Breast epithelium (tissue), 4 donors: ENCODE measurements at regions not wholly inside any gene's neighbourhood (a gene's known extent, or its start where the extent isn't known, plus 50 kb on each side); places are given as distances from the start of the nearest gene placed in this dataset.

Experiments
- DNase-seq, 2 donors: peaks; one replicate each; pipeline ENCODE4 v3.0.0-alpha.2; 2019; ENCODE audit warnings: low spot score in 2 of 2
- H3K27ac ChIP-seq, 2 donors: fragments of 200-600 bp; sonication (generic) in 1 of 2; one replicate each; pipeline ENCODE4 v1.5.1; 2016 to 2019; ENCODE audit warnings: mild to moderate bottlenecking in 1 of 2
- H3K27me3 ChIP-seq, 2 donors: fragments of 200-600 bp; sonication (generic) in 1 of 2; one replicate each; pipeline versions ENCODE4 v1.5.1 to v1.6.0; 2017 to 2019; ENCODE audit warnings: control low read depth in 1 of 2, mild to moderate bottlenecking in 1 of 2
- H3K36me3 ChIP-seq: fragments of 200-600 bp; one replicate; pipeline ENCODE4 v1.5.1; 2019
- H3K4me1 ChIP-seq, 2 donors: fragments of 200-600 bp; sonication (generic); one replicate each; pipeline ENCODE4 v1.5.1; 2016 to 2019; ENCODE audit warnings: control low read depth in 1 of 2
- H3K4me3 ChIP-seq, 3 donors: fragments of 200-600 bp; sonication (generic); 1 replicate in 2 of 3; 2 replicates in 1 of 3; pipeline ENCODE4 v1.5.1; 2016 to 2019; ENCODE audit warnings: mild to moderate bottlenecking in 3 of 3, moderate library complexity in 2 of 3
- H3K9me3 ChIP-seq, 2 donors: fragments of 200-600 bp; sonication (generic) in 1 of 2; one replicate each; pipeline ENCODE4 v1.5.1; 2016 to 2019; ENCODE audit warnings: control low read depth in 1 of 2
- CTCF ChIP-seq, 3 donors: fragments of 450-650 bp; IDR thresholded peaks; one replicate each; pipeline ENCODE4 v1.5.1; 2016 to 2017; ENCODE audit warnings: antibody characterized with exemption in 3 of 3, mild to moderate bottlenecking in 3 of 3, moderate library complexity in 3 of 3
- POLR2A ChIP-seq: fragments of 450-650 bp; IDR thresholded peaks from one replicate; pipeline ENCODE4 v1.6.1; 2016; ENCODE audit warnings: antibody characterized with exemption, mild to moderate bottlenecking, moderate library complexity
- POLR2AphosphoS5 ChIP-seq, 3 donors: sonication (generic); formaldehyde crosslinking; IDR thresholded peaks; one replicate each; pipeline ENCODE4 v1.6.1; 2017; ENCODE audit warnings: antibody characterized with exemption in 3 of 3
- intact Hi-C: fragments of 100-400 bp; cut with DNase I; formaldehyde crosslinking; loops from one replicate; pipeline ENCODE4 v1.15.1; 2023; ENCODE audit warnings: low total_unique reads

GRCh38 chr4:13930155-13930554 is 302.6 kb upstream of the BOD1L1 start:
- H3K9me3 ChIP-seq, result no peaks in the 10 kb centered on the region
- H3K27ac ChIP-seq, result no peak overlapping the region
- H3K4me3 ChIP-seq, result no peak overlapping the region
- TF ChIP-seq POLR2A (no peak), POLR2AphosphoS5 (IDR thresholded peaks at IDR 0.05) (no peak), CTCF (IDR thresholded peaks at IDR 0.05) (no peak)
- H3K36me3 ChIP-seq, result no peaks in the 10 kb centered on the region
- no peak for DNase-seq
- H3K27me3 ChIP-seq, result no peaks in the 10 kb centered on the region
- intact Hi-C loops, result no loop called here
- H3K4me1 ChIP-seq, result no peaks in the 10 kb centered on the region

GRCh38 chr4:13933191-13933590 is 305.7 kb upstream of the BOD1L1 start:
- TF ChIP-seq POLR2AphosphoS5 (IDR thresholded peaks at IDR 0.05) (no peak), POLR2A (no peak), CTCF (IDR thresholded peaks at IDR 0.05) (no peak)

GRCh38 chr4:13938299-13938698 is 310.8 kb upstream of the BOD1L1 start:
- H3K4me3 ChIP-seq, result no peak overlapping the region
- DNase-seq, result no peak
- H3K4me1 ChIP-seq, result no peaks in the 10 kb centered on the region
- no peaks in the 10 kb centered on the region for H3K36me3 ChIP-seq
- H3K9me3 ChIP-seq, result no peaks in the 10 kb centered on the region
- TF ChIP-seq CTCF (IDR thresholded peaks at IDR 0.05), result no peak
- no peak for TF ChIP-seq POLR2AphosphoS5 (IDR thresholded peaks at IDR 0.05)
- no peak for TF ChIP-seq POLR2A
- no peaks in the 10 kb centered on the region for H3K27me3 ChIP-seq
- no peak overlapping the region for H3K27ac ChIP-seq
- intact Hi-C loops, result no loop called here

More at GRCh38 chr4:13933191-13933590, 305.7 kb upstream of the BOD1L1 start:
- DNase-seq, result no peak
- Histone ChIP-seq H3K27ac (no peak overlapping the region), H3K4me3 (no peak overlapping the region), H3K36me3 (no peaks in the 10 kb centered on the region), H3K9me3 (no peaks in the 10 kb centered on the region), H3K4me1 (no peaks in the 10 kb centered on the region), H3K27me3 (no peaks in the 10 kb centered on the region)
- intact Hi-C loops, result no loop called here

GRCh38 chr4:13940921-13941320 is 313.4 kb upstream of the BOD1L1 start:
- no peak for DNase-seq
- no peaks in the 10 kb centered on the region for H3K27me3 ChIP-seq
- TF ChIP-seq CTCF (IDR thresholded peaks at IDR 0.05) (no peak), POLR2AphosphoS5 (IDR thresholded peaks at IDR 0.05) (no peak), POLR2A (no peak)
- intact Hi-C loops, result no loop called here
- H3K36me3 ChIP-seq, result no peaks in the 10 kb centered on the region
- H3K9me3 ChIP-seq, result no peaks in the 10 kb centered on the region
- no peaks in the 10 kb centered on the region for H3K4me1 ChIP-seq
- no peak overlapping the region for H3K27ac ChIP-seq
- H3K4me3 ChIP-seq, result no peak overlapping the region

- Histone ChIP-seq H3K4me3 (no peak overlapping the region), H3K27ac (no peak overlapping the region), H3K36me3 (no peaks in the 10 kb centered on the region), H3K27me3 (no peaks in the 10 kb centered on the region), H3K4me1 (no peaks in the 10 kb centered on the region), H3K9me3 (no peaks in the 10 kb centered on the region)
- intact Hi-C loops, result no loop called here
- no peak for DNase-seq
- TF ChIP-seq POLR2AphosphoS5 (IDR thresholded peaks at IDR 0.05) (no peak), POLR2A (no peak), CTCF (IDR thresholded peaks at IDR 0.05) (no peak)
Observed at GRCh38 chr4:13942977-13943376, 315.5 kb upstream of the BOD1L1 start.
